ENCODE measurements at regions not wholly inside any gene's neighbourhood (a gene's known extent, or its start where the extent isn't known, plus 50 kb on each side); places are given as distances from the start of the nearest gene placed in this dataset.

GRCh38 chr4:13955551-13955950 lies 328.0 kb upstream of the BOD1L1 start:
- TF ChIP-seq CTCF (IDR thresholded peaks at IDR 0.05) (no peak), EZH2phosphoT487 (IDR thresholded peaks at IDR 0.05) (no peak), EZH2 (IDR thresholded peaks at IDR 0.05) (no peak)
